SJCRH30 (cell line): ENCODE measurements at regions not wholly inside any gene's neighbourhood (a gene's known extent, or its start where the extent isn't known, plus 50 kb on each side); places are given as distances from the start of the nearest gene placed in this dataset.

Experiments used
- DNase-seq, 2 experiments: peaks; one replicate each; pipeline ENCODE4 v3.0.0-alpha.2; 2015 to 2020
- H3K27ac ChIP-seq: fragments of 250-450 bp; sonication (Bioruptor Pico); 2 replicates; pipeline ENCODE4 v1.5.1; 2020; ENCODE audit warnings: mild to moderate bottlenecking, moderate library complexity
- H3K27me3 ChIP-seq: fragments of 250-450 bp; sonication (Bioruptor Pico); 2 replicates; pipeline ENCODE4 v1.5.1; 2020; ENCODE audit warnings: mild to moderate bottlenecking, moderate library complexity
- H3K36me3 ChIP-seq: fragments of 250-450 bp; sonication (Bioruptor Pico); 2 replicates; pipeline ENCODE4 v1.5.1; 2020; ENCODE audit warnings: mild to moderate bottlenecking, moderate library complexity
- H3K4me1 ChIP-seq: fragments of 250-450 bp; sonication (Bioruptor Pico); 2 replicates; pipeline ENCODE4 v1.5.1; 2020; ENCODE audit warnings: mild to moderate bottlenecking, moderate library complexity
- H3K4me3 ChIP-seq: fragments of 250-450 bp; sonication (Bioruptor Pico); 2 replicates; pipeline ENCODE4 v1.5.1; 2020; ENCODE audit warnings: mild to moderate bottlenecking, moderate library complexity
- H3K9me3 ChIP-seq: fragments of 250-450 bp; sonication (Bioruptor Pico); replicated peaks from 2 replicates; pipeline ENCODE4 v1.5.1; 2020; ENCODE audit warnings: mild to moderate bottlenecking, moderate library complexity

GRCh38 chr12:87107766-87108165, 851.6 kb upstream of the MGAT4C start:
- H3K27me3 ChIP-seq: no peaks in the 10 kb centered on the region
- no peak overlapping the region for H3K27ac ChIP-seq
- no peaks in the 10 kb centered on the region for H3K36me3 ChIP-seq
- no peak overlapping the region for H3K4me3 ChIP-seq
- no peak for DNase-seq
- no peaks in the 10 kb centered on the region for H3K9me3 ChIP-seq
- H3K4me1 ChIP-seq: no peaks in the 10 kb centered on the region

GRCh38 chr12:87107270-87107669, 851.1 kb upstream of the MGAT4C start:
- H3K4me1 ChIP-seq: no peaks in the 10 kb centered on the region
- no peaks in the 10 kb centered on the region for H3K36me3 ChIP-seq
- H3K27ac ChIP-seq: no peak overlapping the region
- no peaks in the 10 kb centered on the region for H3K9me3 ChIP-seq
- no peak for DNase-seq
- no peaks in the 10 kb centered on the region for H3K27me3 ChIP-seq
- no peak overlapping the region for H3K4me3 ChIP-seq

- Histone ChIP-seq H3K4me1 (no peaks in the 10 kb centered on the region), H3K27ac (no peak overlapping the region), H3K36me3 (no peaks in the 10 kb centered on the region), H3K4me3 (no peak overlapping the region), H3K27me3 (no peaks in the 10 kb centered on the region), H3K9me3 (no peaks in the 10 kb centered on the region)
- no peak for DNase-seq
Measured at GRCh38 chr12:87096082-87096585, 839.9 kb upstream of the MGAT4C start.

GRCh38 chr12:87094356-87094755, 838.2 kb upstream of the MGAT4C start:
- Histone ChIP-seq H3K27ac (no peak overlapping the region), H3K27me3 (no peaks in the 10 kb centered on the region), H3K4me3 (no peak overlapping the region), H3K4me1 (no peaks in the 10 kb centered on the region), H3K36me3 (no peaks in the 10 kb centered on the region), H3K9me3 (no peaks in the 10 kb centered on the region)
- DNase-seq: no peak

- Histone ChIP-seq H3K36me3 (no peaks in the 10 kb centered on the region), H3K4me3 (no peak overlapping the region), H3K4me1 (no peaks in the 10 kb centered on the region), H3K9me3 (no peaks in the 10 kb centered on the region), H3K27ac (no peak overlapping the region), H3K27me3 (no peaks in the 10 kb centered on the region)
- no peak for DNase-seq
Measured at GRCh38 chr12:87092421-87092820, 836.2 kb upstream of the MGAT4C start.

- Histone ChIP-seq H3K27ac (no peak overlapping the region), H3K9me3 (no peaks in the 10 kb centered on the region), H3K4me3 (no peak overlapping the region), H3K36me3 (no peaks in the 10 kb centered on the region), H3K27me3 (no peaks in the 10 kb centered on the region), H3K4me1 (no peaks in the 10 kb centered on the region)
- no peak for DNase-seq
Measured at GRCh38 chr12:87086118-87086891, 830.1 kb upstream of the MGAT4C start.

GRCh38 chr12:87085286-87085685, 829.1 kb upstream of the MGAT4C start:
- no peak overlapping the region for H3K27ac ChIP-seq
- no peaks in the 10 kb centered on the region for H3K27me3 ChIP-seq
- H3K36me3 ChIP-seq: no peaks in the 10 kb centered on the region
- no peaks in the 10 kb centered on the region for H3K4me1 ChIP-seq
- H3K4me3 ChIP-seq: no peak overlapping the region
- H3K9me3 ChIP-seq: no peaks in the 10 kb centered on the region
- no peak for DNase-seq

- no peaks in the 10 kb centered on the region for H3K9me3 ChIP-seq
- H3K36me3 ChIP-seq: no peaks in the 10 kb centered on the region
- no peak overlapping the region for H3K27ac ChIP-seq
- H3K4me3 ChIP-seq: no peak overlapping the region
- no peak for DNase-seq
- no peaks in the 10 kb centered on the region for H3K27me3 ChIP-seq
- no peaks in the 10 kb centered on the region for H3K4me1 ChIP-seq
Measured at GRCh38 chr12:87082756-87083155, 826.6 kb upstream of the MGAT4C start.

- H3K27me3 ChIP-seq: no peaks in the 10 kb centered on the region
- H3K4me1 ChIP-seq: no peaks in the 10 kb centered on the region
- H3K4me3 ChIP-seq: no peak overlapping the region
- H3K27ac ChIP-seq: no peak overlapping the region
- no peaks in the 10 kb centered on the region for H3K9me3 ChIP-seq
- no peak for DNase-seq
- H3K36me3 ChIP-seq: no peaks in the 10 kb centered on the region
Measured at GRCh38 chr12:87074781-87075180, 818.6 kb upstream of the MGAT4C start.

GRCh38 chr12:87066326-87066725, 810.1 kb upstream of the MGAT4C start:
- Histone ChIP-seq H3K4me1 (no peaks in the 10 kb centered on the region), H3K36me3 (no peaks in the 10 kb centered on the region), H3K9me3 (no peaks in the 10 kb centered on the region), H3K4me3 (no peak overlapping the region), H3K27ac (no peak overlapping the region), H3K27me3 (no peaks in the 10 kb centered on the region)
- DNase-seq: no peak

GRCh38 chr12:87059231-87059630, 803.0 kb upstream of the MGAT4C start:
- Histone ChIP-seq H3K4me3 (no peak overlapping the region), H3K9me3 (no peaks in the 10 kb centered on the region), H3K4me1 (no peaks in the 10 kb centered on the region), H3K27me3 (no peaks in the 10 kb centered on the region), H3K27ac (no peak overlapping the region), H3K36me3 (no peaks in the 10 kb centered on the region)
- no peak for DNase-seq

- Histone ChIP-seq H3K36me3 (no peaks in the 10 kb centered on the region), H3K4me1 (no peaks in the 10 kb centered on the region), H3K27me3 (no peaks in the 10 kb centered on the region), H3K27ac (no peak overlapping the region), H3K9me3 (no peaks in the 10 kb centered on the region), H3K4me3 (no peak overlapping the region)
- no peak for DNase-seq
Measured at GRCh38 chr12:87054226-87054625, 798.0 kb upstream of the MGAT4C start.

- Histone ChIP-seq H3K4me1 (no peaks in the 10 kb centered on the region), H3K4me3 (no peak overlapping the region), H3K27ac (no peak overlapping the region), H3K9me3 (no peaks in the 10 kb centered on the region), H3K36me3 (no peaks in the 10 kb centered on the region), H3K27me3 (no peaks in the 10 kb centered on the region)
- DNase-seq: no peak
Measured at GRCh38 chr12:87051621-87052020, 795.4 kb upstream of the MGAT4C start.

GRCh38 chr12:87047691-87048090, 791.5 kb upstream of the MGAT4C start:
- Histone ChIP-seq H3K27ac (no peak overlapping the region), H3K36me3 (no peaks in the 10 kb centered on the region), H3K9me3 (no peaks in the 10 kb centered on the region), H3K4me3 (no peak overlapping the region), H3K4me1 (no peaks in the 10 kb centered on the region), H3K27me3 (no peaks in the 10 kb centered on the region)
- no peak for DNase-seq

- Histone ChIP-seq H3K27me3 (no peaks in the 10 kb centered on the region), H3K9me3 (no peaks in the 10 kb centered on the region), H3K27ac (no peak overlapping the region), H3K4me3 (no peak overlapping the region), H3K4me1 (no peaks in the 10 kb centered on the region), H3K36me3 (no peaks in the 10 kb centered on the region)
- no peak for DNase-seq
Measured at GRCh38 chr12:87039536-87039935, 783.3 kb upstream of the MGAT4C start.

GRCh38 chr12:87038098-87038497, 781.9 kb upstream of the MGAT4C start:
- no peak overlapping the region for H3K4me3 ChIP-seq
- H3K9me3 ChIP-seq: no peaks in the 10 kb centered on the region
- H3K36me3 ChIP-seq: no peaks in the 10 kb centered on the region
- DNase-seq: no peak
- no peaks in the 10 kb centered on the region for H3K27me3 ChIP-seq
- no peak overlapping the region for H3K27ac ChIP-seq
- no peaks in the 10 kb centered on the region for H3K4me1 ChIP-seq
